ENCODE measurements at regions not wholly inside any gene's neighbourhood (a gene's known extent, or its start where the extent isn't known, plus 50 kb on each side); places are given as distances from the start of the nearest gene placed in this dataset.

DNA sequence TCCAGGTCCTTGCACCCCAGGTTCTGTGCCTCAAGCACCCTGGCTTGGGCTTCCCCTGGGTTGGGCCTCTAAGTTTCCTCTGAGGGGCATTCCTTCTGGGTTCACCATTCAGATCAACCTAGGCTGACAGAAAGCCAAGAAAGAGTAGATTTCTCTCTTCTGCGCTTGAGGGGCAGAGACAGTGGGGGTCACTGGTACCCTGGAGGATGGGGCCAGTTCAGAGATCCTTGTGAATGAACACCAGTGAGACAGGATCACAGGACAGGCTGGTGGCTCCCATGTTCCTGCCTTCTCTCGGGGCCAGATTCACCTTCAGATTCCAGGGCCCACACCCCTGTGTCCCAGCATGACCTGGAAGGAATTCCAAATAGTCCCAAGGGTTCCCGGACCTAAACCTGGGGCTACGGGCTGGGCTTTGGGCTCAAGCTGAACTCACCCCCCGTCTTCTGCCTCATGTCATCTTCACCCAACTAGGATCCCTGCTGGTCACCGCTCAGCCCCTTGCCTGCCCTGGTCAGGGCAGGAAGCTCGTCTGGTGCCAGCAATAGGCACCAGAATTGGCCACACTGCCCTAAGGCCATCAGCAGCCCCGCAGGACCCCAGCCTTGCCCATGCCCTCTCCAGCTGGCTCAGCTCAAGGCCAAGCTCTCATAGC lies 91.8 kb upstream of the MVB12B start:
- intact Hi-C loops (cut with micrococcal nuclease) (no loop called here), dilution Hi-C loops (cut with MboI; ENCODE audit: extremely low pct_ligation_motif_present, low sequenced_read_pairs) (no loop called here)
- Histone ChIP-seq H3K79me2 (ENCODE audit: control insufficient read depth, insufficient read depth, low read length) (no peaks in the 10 kb centered on the region), H3K4me2 (ENCODE audit: insufficient read depth, low read length) (no peak overlapping the region), H4K20me1 (replicated peaks; ENCODE audit: control insufficient read depth, extremely low read depth, insufficient read depth, low read length) (no peaks in the 10 kb centered on the region), H3K9ac (replicated peaks; ENCODE audit: extremely low read depth, insufficient read depth, low read length) (no peak overlapping the region), H3K27me3 (ENCODE audit: control insufficient read depth in 2 of 2, insufficient read depth in 2 of 2, low read length in 2 of 2) (no peaks in the 10 kb centered on the region), H3K36me3 (ENCODE audit: control insufficient read depth in 2 of 2, extremely low read depth in 1 of 2, insufficient read depth in 2 of 2, low read length in 2 of 2) (no peaks in the 10 kb centered on the region), H3K27ac (ENCODE audit: insufficient read depth, low read depth, low read length) (no peak overlapping the region), H3K4me1 (ENCODE audit: control insufficient read depth, extremely low read depth, insufficient read depth, low read length) (no peaks in the 10 kb centered on the region), H3K9me1 (replicated peaks; ENCODE audit: control insufficient read depth, extremely low read depth, insufficient read depth, low read length) (no peaks in the 10 kb centered on the region), H3K9me3 (replicated peaks; ENCODE audit: control insufficient read depth, insufficient read depth, low read length) (no peaks in the 10 kb centered on the region), H2AFZ (ENCODE audit: low read depth, low read length) (no peak overlapping the region), H3K4me3 (replicated peaks in 1 of 3; ENCODE audit: insufficient read depth in 1 of 3, low read depth in 1 of 3, low read length in 3 of 3) (no peak overlapping the region)
- DNase-seq (ENCODE audit: low read depth, low spot score), result no peak
- ChIA-PET CTCF (no interaction called here), POLR2A (no interaction called here)
- no peak for FAIRE-seq
- no TSS peak for BruUV-seq (replicated peaks)
- TF ChIP-seq EZH2 (IDR thresholded peaks at IDR 0.05; ENCODE audit: borderline replicate concordance, low read depth, low read length, severe bottlenecking), result no peak
- TF ChIP-seq MYC (IDR thresholded peaks at IDR 0.05; ENCODE audit: low read depth, low read length), result no peak
- TF ChIP-seq POLR2AphosphoS5 (IDR thresholded peaks at IDR 0.05; ENCODE audit: insufficient read depth, low read depth, low read length), result no peak
- TF ChIP-seq, protein P1, sequence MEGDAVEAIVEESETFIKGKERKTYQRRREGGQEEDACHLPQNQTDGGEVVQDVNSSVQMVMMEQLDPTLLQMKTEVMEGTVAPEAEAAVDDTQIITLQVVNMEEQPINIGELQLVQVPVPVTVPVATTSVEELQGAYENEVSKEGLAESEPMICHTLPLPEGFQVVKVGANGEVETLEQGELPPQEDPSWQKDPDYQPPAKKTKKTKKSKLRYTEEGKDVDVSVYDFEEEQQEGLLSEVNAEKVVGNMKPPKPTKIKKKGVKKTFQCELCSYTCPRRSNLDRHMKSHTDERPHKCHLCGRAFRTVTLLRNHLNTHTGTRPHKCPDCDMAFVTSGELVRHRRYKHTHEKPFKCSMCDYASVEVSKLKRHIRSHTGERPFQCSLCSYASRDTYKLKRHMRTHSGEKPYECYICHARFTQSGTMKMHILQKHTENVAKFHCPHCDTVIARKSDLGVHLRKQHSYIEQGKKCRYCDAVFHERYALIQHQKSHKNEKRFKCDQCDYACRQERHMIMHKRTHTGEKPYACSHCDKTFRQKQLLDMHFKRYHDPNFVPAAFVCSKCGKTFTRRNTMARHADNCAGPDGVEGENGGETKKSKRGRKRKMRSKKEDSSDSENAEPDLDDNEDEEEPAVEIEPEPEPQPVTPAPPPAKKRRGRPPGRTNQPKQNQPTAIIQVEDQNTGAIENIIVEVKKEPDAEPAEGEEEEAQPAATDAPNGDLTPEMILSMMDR (IDR thresholded peaks at IDR 0.05; ENCODE audit: extremely low read depth in 1 of 2, insufficient read depth in 1 of 2, low read depth in 1 of 2, low read length in 2 of 2), result no peak
- no peak for TF ChIP-seq JUN (IDR thresholded peaks at IDR 0.05; ENCODE audit: borderline replicate concordance, insufficient read depth, insufficient read length, low read depth)
- TF ChIP-seq, protein P2, sequence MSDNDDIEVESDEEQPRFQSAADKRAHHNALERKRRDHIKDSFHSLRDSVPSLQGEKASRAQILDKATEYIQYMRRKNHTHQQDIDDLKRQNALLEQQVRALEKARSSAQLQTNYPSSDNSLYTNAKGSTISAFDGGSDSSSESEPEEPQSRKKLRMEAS (IDR thresholded peaks at IDR 0.05; ENCODE audit: insufficient read depth, insufficient read length), result no peak

Data from endothelial cell of umbilical vein (primary cell).